Ectodermal cell (in vitro differentiated cells): ENCODE measurements at regions not wholly inside any gene's neighbourhood (a gene's known extent, or its start where the extent isn't known, plus 50 kb on each side); places are given as distances from the start of the nearest gene placed in this dataset.

Experiments used
- H3K27ac ChIP-seq: 2 replicates; pipeline ENCODE4 v1.7.0; 2013; ENCODE audit warnings: mild to moderate bottlenecking, low read depth, low read length; ENCODE audit not compliant: insufficient read depth, poor library complexity, severe bottlenecking
- H3K27me3 ChIP-seq: 2 replicates; pipeline ENCODE4 v1.7.0; 2013; ENCODE audit warnings: mild to moderate bottlenecking, low read length; ENCODE audit not compliant: insufficient read depth, control insufficient read depth, poor library complexity, severe bottlenecking
- H3K36me3 ChIP-seq: one replicate; pipeline ENCODE4 v1.7.0; 2013; ENCODE audit warnings: low read length; ENCODE audit not compliant: control insufficient read depth, insufficient read depth
- H3K4me1 ChIP-seq: one replicate; pipeline ENCODE4 v1.7.0; 2013; ENCODE audit warnings: low read length; ENCODE audit not compliant: control insufficient read depth, insufficient read depth
- H3K4me3 ChIP-seq: 2 replicates; pipeline ENCODE4 v1.7.0; 2013; ENCODE audit warnings: low read depth, low read length, control low read depth; ENCODE audit not compliant: insufficient read depth
- H3K9me3 ChIP-seq: 2 replicates; pipeline ENCODE4 v1.7.0; 2013; ENCODE audit warnings: mild to moderate bottlenecking, low read length, moderate library complexity; ENCODE audit not compliant: control insufficient read depth
- whole genome bisulfite sequencing, 2 experiments: methylation state at CpG; one replicate each; pipeline ENCODE4 v1.1.7; 2013; ENCODE audit warnings: missing lambda C conversion rate in 2 of 2; 5-methylcytosine and 5-hydroxymethylcytosine counted together

GRCh38 chr16:64312292-64312691 lies 809.6 kb downstream of the CDH11 start:
- Histone ChIP-seq H3K36me3 (no peaks in the 10 kb centered on the region), H3K4me3 (no peak overlapping the region), H3K4me1 (no peaks in the 10 kb centered on the region), H3K27me3 (no peaks in the 10 kb centered on the region), H3K9me3 (no peaks in the 10 kb centered on the region), H3K27ac (no peak overlapping the region)

- H3K4me1 ChIP-seq: no peaks in the 10 kb centered on the region
- H3K27me3 ChIP-seq: no peaks in the 10 kb centered on the region
- no peaks in the 10 kb centered on the region for H3K36me3 ChIP-seq
- WGBS, 2 experiments: 100% methylated on average over 1 of the region's 1 CpG
- H3K27ac ChIP-seq: no peak overlapping the region
- H3K4me3 ChIP-seq: no peak overlapping the region
- H3K9me3 ChIP-seq: no peaks in the 10 kb centered on the region
Observed at GRCh38 chr16:64311241-64311640, 810.6 kb downstream of the CDH11 start.

- Histone ChIP-seq H3K9me3 (no peaks in the 10 kb centered on the region), H3K27ac (no peak overlapping the region), H3K27me3 (no peaks in the 10 kb centered on the region), H3K4me1 (no peaks in the 10 kb centered on the region), H3K4me3 (no peak overlapping the region), H3K36me3 (no peaks in the 10 kb centered on the region)
- WGBS, 2 experiments: 80 to 96% methylated on average over 1 of the region's 2 CpGs
Observed at GRCh38 chr16:64309398-64310110, 812.3 kb downstream of the CDH11 start.

GRCh38 chr16:64308721-64309120 lies 813.1 kb downstream of the CDH11 start:
- WGBS, 2 experiments: 88 to 94% methylated on average over 2 to 3 of the region's 3 CpGs

GRCh38 chr16:64307431-64307830 lies 814.4 kb downstream of the CDH11 start:
- Histone ChIP-seq H3K27me3 (no peaks in the 10 kb centered on the region), H3K4me1 (no peaks in the 10 kb centered on the region), H3K9me3 (no peaks in the 10 kb centered on the region), H3K36me3 (no peaks in the 10 kb centered on the region), H3K27ac (no peak overlapping the region), H3K4me3 (no peak overlapping the region)
- WGBS, 2 experiments: 90 to 95% methylated on average over 2 of the region's 2 CpGs

More at GRCh38 chr16:64308721-64309120, 813.1 kb downstream of the CDH11 start:
- no peaks in the 10 kb centered on the region for H3K36me3 ChIP-seq
- no peaks in the 10 kb centered on the region for H3K27me3 ChIP-seq
- H3K27ac ChIP-seq: no peak overlapping the region
- H3K4me1 ChIP-seq: no peaks in the 10 kb centered on the region
- H3K9me3 ChIP-seq: no peaks in the 10 kb centered on the region
- H3K4me3 ChIP-seq: no peak overlapping the region

GRCh38 chr16:64305663-64306062 lies 816.2 kb downstream of the CDH11 start:
- no peaks in the 10 kb centered on the region for H3K4me1 ChIP-seq
- no peaks in the 10 kb centered on the region for H3K36me3 ChIP-seq
- H3K27me3 ChIP-seq: no peaks in the 10 kb centered on the region
- H3K9me3 ChIP-seq: no peaks in the 10 kb centered on the region
- WGBS, 2 experiments: 78 to 84% methylated on average over 1 of the region's 1 CpG
- no peak overlapping the region for H3K4me3 ChIP-seq
- no peak overlapping the region for H3K27ac ChIP-seq

GRCh38 chr16:64304951-64305350 lies 816.9 kb downstream of the CDH11 start:
- WGBS, 2 experiments: 83 to 98% methylated on average over 2 of the region's 2 CpGs
- Histone ChIP-seq H3K27me3 (no peaks in the 10 kb centered on the region), H3K36me3 (no peaks in the 10 kb centered on the region), H3K9me3 (no peaks in the 10 kb centered on the region), H3K4me1 (no peaks in the 10 kb centered on the region), H3K4me3 (no peak overlapping the region), H3K27ac (no peak overlapping the region)

GRCh38 chr16:64304396-64304795 lies 817.5 kb downstream of the CDH11 start:
- H3K36me3 ChIP-seq: no peaks in the 10 kb centered on the region
- H3K4me3 ChIP-seq: no peak overlapping the region
- WGBS, 2 experiments: 83 to 100% methylated on average over 1 of the region's 1 CpG
- H3K9me3 ChIP-seq: no peaks in the 10 kb centered on the region
- H3K4me1 ChIP-seq: no peaks in the 10 kb centered on the region
- no peak overlapping the region for H3K27ac ChIP-seq
- H3K27me3 ChIP-seq: no peaks in the 10 kb centered on the region

GRCh38 chr16:64297863-64298600 lies 823.8 kb downstream of the CDH11 start:
- Histone ChIP-seq H3K9me3 (no peaks in the 10 kb centered on the region), H3K27ac (no peak overlapping the region), H3K4me1 (no peaks in the 10 kb centered on the region), H3K4me3 (no peak overlapping the region), H3K27me3 (no peaks in the 10 kb centered on the region), H3K36me3 (no peaks in the 10 kb centered on the region)
- 91 to 93% methylated on average over 8 to 10 of the region's 10 CpGs for WGBS, 2 experiments

GRCh38 chr16:64295466-64295865 lies 826.4 kb downstream of the CDH11 start:
- Histone ChIP-seq H3K9me3 (no peaks in the 10 kb centered on the region), H3K36me3 (no peaks in the 10 kb centered on the region), H3K27me3 (no peaks in the 10 kb centered on the region), H3K4me1 (no peaks in the 10 kb centered on the region), H3K27ac (no peak overlapping the region), H3K4me3 (no peak overlapping the region)
- WGBS, 2 experiments: 100% methylated on average over 2 of the region's 2 CpGs
